GM11168 (cell line): ENCODE measurements at regions not wholly inside any gene's neighbourhood (a gene's known extent, or its start where the extent isn't known, plus 50 kb on each side); places are given as distances from the start of the nearest gene placed in this dataset.

Experiments used
- in situ Hi-C: fragments of 300-500 bp; cut with MboI; formaldehyde crosslinking; loops from one replicate; pipeline ENCODE4 v1.12.0; 2022; ENCODE audit warnings: low sequenced_read_pairs; ENCODE audit not compliant: unreplicated experiment

DNA sequence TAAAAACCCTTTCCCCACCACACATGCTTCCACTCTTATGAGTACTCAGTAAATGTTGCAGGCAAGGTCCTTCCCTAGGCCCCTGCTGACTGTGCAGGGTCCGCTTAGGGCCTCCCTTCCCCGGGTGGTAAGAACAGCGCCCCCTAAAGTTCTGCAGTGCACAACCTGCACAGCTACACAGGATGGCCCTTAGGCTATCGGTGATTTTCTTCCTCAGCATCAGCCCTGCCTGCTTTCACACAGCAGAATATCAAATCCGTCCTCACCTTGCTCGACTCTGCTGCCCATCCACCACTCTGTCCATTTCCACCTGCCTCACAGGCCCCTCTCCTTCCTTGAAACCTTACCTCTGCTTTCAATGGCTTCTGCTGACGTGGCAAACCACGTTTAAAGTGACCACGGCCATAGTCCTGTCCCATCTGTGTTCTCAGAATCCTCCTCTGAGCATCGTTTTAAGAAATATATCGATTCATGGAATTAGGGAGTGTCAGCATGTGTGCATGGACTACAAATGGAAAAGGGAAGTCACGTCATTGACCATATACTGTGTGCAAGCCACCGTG, 51.4 kb upstream of the TMEM132E start:
- in situ Hi-C loops = loop anchor here (25.0 kb wide), 1 partner anchor 584 kb away; the partner anchor contains the start of genes FNDC8 and RAD51D

DNA sequence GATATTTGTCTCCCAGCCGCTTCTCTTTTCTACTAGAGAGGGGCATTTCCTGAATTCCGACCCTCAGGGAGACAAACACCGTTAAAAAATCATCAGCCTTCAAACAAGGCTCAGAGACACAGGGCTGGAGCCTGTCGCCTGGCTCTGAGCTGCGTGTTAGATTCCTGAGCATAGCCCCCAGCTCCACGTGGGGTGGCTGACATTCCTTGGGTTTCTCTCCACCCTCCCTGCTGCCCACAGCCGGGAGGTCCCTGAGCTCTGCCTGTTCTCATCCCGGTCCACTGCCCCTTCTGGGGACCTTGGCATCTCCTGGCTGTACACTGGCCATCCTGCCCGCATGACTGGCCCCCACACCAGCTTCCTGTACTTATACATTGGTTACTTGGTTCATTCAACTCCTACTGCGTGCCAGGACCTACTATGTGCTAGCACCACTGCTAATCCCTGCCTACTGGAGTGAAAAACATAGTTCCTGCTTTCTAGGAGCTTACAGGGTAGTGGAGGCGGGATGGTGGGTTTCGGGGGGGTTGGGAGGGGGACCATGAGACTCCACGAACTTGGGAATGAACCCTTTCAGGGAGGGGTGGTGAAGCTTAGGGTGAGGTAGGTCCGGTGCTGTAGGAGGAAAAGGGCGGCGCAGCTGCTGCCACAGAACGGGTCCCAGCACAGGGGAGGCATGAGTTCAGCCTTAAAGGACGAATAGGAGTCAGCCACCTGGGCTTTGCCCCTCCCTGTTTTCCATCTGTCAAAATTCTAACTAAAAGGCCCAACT, 52.1 kb upstream of the TMEM132E start:
- in situ Hi-C loops = loop anchor here (25.0 kb wide), 1 partner anchor 585 kb away; the partner anchor contains the start of genes FNDC8 and RAD51D

DNA sequence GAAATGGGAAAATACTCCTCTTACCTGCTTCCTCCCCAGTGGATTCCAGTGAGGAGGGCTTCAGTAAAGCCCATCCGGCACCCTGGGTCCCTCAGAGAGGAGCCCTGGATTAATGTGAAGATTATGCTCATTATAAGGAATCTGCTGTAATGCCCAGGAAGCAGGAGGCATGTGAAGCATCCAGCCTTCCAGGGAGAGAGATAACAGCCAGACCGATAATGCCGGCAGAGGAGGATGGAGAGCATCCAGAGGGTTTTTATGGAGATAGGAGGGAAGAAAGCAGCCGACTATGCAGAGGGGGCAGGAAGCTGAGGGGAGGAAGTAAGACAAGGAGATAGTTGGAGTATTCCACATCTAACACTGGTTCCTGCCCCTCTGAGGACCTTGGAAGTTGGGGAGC, 53.7 kb upstream of the TMEM132E start:
- in situ Hi-C loops = loop anchor here (25.0 kb wide), 1 partner anchor 587 kb away; the partner anchor contains the start of genes FNDC8 and RAD51D

DNA sequence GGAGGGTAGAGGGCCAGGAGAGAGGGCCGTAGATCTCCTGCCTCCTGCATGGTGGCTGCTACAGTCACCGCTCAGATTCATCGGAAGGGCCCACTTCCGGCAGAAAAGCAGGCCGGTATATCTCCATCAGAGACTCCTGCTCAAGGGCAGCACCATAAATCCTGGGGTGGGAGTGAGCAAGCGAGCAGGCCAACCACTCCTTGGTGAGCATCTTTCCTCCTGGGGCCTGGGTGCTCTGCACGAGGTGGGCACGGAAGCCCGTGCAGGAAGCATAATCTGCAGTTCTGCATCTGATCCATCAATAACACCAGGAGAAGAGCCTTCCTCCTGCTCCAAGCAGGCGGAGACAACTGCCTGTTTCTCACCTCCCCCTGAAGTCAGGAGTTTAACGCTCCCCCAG, 57.4 kb upstream of the TMEM132E start:
- in situ Hi-C loops = no loop called here

DNA sequence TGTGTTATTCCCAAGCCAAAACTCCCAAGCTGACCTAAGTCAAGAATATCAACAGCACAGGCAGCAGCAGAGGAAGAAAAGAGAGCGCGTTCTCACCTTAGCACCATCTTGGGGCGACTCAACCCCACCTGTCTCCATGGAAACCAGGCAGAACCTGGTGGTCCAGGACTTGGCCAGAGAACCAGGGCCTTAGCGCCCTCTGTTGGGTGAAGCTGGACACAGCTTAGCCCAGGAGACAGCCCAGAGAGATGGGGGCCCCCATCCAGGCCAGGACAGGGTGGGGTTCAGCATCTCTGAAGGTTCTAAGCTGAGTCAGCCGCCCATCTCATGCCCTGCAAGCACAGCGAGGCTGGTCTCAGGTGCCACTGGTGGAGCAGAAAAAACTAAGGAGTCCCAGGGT, 60.1 kb upstream of the TMEM132E start:
- in situ Hi-C loops = no loop called here

DNA sequence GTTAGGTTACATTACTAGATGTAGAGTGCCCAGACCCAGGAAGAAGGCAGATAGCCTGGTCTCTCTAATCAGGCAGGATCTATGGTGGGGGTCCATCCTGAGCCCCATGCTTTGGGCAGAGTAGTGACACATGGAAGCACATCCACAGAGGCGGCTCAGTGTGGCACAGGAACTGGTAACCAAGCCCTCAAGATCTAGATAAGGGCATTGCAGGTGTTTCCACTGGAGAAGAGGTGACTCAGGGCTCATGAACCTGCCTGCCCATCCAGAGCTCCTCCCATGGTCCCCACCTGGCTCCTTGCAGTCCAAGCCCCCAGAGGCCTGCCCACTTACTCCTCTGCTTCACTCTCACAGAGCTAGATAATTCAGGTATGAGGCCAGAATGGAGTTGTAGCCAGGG, 62.0 kb upstream of the TMEM132E start:
- in situ Hi-C loops = no loop called here

DNA sequence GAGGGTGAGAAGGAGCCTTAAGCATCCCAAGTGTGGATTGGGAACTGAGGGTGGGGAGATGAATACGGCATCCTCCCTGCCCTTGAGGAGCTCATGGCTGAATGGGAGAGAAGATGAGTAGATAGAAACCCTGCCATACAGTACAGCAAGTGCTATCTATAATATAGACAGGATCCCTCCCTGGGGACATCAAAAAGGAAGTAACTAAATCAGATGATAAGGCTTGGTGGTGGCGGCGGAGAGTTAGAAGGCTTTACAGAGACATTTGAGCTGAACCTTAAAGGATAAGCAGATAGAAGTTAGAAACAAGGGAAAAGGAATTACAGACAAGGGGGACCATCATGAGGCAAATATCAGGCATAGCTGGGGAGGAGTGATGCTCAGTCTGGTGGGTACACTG, 67.5 kb upstream of the TMEM132E start:
- in situ Hi-C loops = no loop called here

DNA sequence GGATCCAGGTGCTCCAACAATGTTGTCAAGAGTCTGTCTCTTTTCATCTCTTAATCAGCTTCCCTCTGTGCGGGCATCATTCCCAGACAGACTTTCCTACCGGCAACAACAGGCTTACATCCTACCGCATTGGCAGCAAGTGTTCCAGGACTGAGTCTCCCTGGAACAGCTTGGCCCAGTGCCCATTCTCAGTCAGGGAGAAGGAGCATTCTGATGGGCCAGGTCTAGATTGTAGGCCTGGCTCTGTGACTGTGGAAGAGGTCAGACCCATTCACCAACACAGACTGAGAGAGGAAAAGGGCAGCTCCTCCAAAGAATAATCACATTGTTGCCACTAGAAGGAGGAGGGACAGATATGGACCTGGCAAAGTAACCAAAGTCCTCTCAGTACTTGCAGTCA, 68.1 kb upstream of the TMEM132E start:
- in situ Hi-C loops = no loop called here

DNA sequence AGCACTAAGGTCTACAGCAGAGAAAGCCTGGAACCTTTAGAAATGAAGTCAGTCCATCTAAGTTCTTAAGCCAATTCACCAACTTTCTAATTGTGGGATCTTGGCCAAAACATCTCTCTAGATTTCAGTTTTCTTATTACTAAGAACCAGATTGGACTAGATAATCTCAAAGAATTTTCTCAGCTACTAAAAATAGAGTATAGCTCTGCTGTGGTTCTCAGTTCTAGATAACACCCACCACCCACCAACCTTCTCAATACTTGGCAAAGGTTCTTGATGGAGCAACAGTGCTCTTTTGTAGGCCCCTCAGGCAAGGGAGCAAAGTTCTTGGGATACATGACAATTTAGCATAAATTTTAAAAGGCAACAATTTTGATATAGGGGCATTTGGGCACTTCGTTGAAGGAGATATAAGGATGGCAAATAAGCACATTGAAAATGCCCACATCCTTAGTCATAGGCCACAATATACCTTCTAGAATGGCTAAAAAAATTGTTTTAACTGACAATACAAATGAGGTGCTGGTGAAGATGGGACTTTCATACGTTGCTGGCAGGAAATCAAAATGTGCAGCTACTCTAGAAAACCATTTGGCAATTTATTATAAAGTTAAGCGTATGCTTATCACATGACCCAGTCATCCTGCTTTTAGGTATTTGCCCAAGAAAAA, 74.4 kb upstream of the TMEM132E start:
- in situ Hi-C loops = no loop called here

DNA sequence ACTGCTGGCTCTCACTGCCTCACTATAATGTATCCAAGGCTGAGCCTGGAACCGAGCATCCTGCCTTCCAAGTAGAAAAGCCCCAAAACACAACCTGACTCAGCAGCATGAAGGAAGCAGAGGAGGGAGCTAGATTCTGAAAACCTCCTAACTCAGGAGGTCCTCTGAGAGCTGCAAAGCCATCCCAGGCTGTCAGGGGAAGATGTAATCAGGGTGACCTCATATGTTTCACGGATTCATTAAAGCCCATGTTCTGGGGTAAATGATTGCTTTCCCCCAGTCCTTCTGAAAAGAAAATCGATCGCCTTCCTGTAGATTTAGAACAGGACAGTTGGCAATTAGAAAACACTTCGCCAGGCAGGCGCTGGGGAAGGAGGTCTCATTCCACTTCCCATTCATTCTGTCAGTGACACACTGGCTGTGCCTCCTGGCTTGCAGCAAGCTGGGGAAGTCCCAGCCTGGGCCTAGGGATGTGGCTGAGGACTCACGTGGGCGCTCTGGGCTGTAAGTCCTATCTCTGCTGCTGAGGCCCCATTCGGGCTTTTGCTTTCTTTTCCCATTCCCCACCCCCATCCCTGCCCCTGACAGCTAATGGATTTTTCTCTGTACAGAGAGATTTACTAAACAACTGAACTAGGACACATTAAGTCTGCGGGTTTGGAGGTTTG, 75.7 kb upstream of the TMEM132E start:
- in situ Hi-C loops = no loop called here

DNA sequence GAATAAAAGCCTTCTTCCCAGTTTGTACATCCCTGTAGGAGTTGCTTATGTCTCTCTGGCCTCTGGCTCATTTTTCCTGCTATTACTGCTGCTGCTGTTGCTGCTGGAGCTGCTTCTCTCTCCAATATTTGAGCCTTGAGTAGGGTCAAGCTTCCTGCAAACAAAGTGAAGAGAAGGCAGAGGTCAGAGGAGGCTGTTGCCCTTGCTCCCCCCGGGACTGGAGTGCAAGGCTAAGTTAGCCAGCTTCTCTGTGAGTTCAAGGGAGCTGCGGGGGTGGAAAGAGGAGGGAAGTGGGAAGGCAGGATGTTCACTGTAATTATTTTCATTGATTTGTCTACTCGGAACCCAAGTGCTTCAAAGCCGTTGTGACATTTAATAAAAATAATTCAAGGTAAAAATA, 77.0 kb upstream of the TMEM132E start:
- in situ Hi-C loops = no loop called here

DNA sequence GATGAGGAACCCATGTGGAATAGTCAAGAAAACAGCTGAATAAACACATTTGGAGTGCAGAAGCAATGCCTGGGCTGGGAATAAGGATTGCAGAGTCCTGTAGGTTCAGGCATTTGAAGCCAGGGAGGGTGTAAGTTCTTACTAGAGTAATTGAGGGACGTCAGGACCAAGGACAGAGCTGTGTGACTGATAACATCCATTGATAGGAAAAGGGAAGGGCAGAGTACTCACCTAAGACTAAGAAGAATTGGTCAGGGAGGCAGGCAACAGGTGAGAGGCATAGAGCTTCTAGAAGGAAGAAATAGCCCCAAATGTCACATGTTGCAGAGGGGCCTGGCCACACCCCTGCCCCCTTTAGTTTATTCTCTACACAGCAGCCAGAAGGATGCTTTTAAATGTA, 79.8 kb upstream of the TMEM132E start:
- in situ Hi-C loops = no loop called here

DNA sequence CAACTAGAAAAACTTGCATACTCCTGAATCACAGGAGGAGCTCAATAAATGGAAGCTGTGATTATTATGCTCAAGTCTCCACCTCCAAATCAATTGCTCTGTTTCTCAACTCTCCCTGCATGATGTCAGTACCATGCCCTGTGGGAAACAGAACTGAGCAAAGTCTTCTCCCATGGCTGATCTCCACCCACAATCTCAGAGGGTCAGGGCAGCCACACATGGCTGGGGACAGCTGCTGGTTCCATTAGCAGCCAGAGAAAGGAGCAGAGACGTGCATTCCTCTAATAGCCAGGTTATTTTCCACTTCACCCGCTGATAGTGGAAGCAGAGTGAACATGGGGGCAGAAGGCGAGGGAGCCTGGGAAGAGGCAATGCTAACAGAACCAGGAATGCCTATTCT, 85.5 kb upstream of the TMEM132E start:
- in situ Hi-C loops = no loop called here

DNA sequence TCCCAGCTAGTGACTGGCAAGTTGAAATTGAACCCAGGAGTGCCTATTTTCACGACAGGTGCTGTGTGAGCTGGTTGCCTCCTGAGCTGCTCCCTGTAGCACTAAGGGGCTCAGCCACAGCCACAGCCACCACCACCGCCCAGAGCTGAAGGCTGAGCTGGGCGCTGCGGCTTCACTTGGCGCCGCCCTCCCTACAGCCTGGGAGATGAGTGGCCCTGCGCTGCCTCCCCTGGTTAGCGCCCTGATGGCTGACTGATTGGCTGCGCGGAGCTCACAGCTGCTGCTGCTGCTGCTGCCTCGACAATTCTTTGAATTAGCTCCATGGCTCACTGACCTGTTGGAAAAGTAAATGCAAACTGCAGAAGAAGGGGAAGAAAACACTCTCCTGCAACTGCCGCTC, 91.8 kb upstream of the TMEM132E start:
- in situ Hi-C loops = no loop called here

DNA sequence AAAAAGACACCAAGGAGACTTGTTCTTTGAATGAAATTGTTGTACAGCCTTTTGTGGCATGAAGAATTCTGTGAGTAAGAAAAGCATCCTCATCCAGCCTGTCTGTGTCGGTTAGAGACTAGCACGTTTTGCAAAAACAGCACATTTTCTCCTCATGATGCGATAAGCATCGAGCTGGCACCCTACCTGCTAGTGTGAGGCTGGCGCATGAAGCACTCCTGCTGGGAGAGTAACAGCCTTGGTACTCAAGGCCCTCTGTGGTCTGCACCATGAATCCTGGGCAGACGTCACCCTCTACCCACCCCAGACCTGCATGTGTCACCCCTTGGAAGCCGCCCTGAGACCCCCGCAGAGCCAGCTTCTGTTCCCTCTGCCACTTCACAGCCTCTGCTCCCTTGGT, 92.6 kb upstream of the TMEM132E start:
- in situ Hi-C loops = no loop called here

DNA sequence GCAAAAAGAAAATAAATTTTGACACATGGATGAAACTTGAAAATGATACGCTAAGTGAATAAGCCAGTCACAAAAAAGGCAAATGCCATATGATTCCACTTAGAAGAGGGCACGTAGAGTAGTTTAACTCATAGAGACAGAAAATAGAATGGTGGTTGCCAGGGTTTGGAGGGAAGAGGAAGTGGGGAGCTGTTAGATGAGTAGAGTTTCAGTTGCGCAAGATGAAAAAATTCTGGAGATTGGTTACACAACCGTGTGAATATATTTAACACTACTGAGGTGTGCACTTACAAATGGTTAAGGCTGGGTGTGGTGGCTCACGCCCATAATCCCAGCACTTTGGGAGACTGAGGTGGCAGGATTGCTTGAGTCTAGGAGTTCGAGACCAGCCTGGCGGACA, 93.4 kb upstream of the TMEM132E start:
- in situ Hi-C loops = no loop called here

DNA sequence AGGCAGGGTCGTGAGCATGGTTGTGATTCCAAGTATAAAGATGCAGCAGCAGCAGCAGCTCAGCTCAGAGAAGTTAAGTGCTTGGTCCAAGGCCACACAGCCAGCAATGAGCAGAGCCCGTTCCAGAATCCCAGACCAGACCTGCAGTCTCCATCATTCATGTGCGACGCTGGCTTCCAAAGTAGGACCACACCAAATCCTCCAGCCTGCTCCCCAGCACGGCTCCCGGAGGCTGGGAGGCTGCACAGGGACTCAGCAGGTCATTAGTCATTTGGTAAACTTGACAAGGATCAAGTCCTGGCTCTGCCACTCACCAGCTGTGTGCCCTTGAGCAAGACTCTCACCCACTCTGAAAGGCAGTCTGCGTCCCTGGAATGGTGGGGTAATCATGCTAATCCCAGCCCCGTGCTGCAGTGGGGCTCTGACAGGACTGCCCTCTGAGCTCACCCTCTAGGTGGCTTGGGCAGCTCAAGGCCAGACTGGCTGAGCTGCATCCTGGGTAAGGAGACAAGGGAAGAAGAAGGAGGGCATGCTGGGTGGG, 95.1 kb upstream of the TMEM132E start:
- in situ Hi-C loops = no loop called here

DNA sequence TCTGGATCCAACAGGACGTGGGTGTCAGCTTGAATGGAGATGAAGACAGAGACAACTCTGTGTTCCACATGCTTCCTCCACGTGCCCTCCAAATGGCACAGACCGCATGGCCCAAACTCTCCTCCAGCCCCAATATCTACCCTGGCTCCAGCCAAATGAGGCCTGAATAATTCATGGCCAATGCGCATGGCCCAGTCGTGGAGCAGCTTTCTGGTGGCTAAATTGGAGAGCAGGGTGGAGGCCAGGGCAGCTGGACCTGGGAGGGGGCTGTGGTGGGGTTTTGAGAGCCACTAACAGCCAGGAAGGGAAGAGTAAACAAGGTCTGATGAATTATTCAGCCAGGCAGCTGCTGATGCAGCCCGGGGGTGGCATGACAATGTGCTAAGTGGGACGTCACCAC, 96.7 kb upstream of the TMEM132E start:
- in situ Hi-C loops = no loop called here

DNA sequence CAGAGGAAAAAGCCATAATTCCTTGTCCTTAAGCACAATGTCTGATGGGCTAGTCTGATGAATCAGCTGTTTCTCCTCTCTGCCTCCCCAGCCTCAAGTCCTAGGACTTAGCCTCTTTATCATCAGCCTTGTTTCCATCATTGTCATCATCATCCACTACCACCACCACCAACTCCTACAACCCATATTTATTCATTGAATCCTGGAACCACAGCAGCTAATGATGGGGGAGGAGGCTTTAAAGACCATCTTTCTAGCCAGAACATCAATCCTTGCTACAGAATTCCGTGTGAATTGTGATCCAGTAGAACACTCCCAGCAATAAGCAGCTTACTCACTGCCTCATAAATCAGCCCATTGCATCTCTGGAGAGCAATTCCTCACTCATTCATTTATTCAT, 97.6 kb upstream of the TMEM132E start:
- in situ Hi-C loops = no loop called here

DNA sequence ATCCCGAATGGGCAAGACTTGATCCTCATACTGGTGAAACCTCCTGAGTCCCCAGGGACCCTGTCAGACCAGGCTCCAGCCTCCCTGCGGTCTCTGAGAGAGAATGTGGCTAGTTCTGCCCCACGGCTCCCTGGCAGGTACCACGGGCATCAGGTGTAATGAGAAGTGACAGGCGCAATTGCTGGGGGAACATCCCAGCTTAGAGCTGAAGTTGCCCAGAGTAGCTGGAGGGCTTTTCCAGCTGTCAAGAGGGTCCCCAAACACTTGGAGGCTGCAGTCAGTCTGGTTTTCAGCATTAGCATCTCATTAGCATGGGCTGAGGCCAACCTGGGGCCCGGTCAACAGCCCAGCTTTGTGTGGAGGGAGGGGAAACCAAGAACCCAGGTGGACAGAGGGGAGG, 100.0 kb upstream of the TMEM132E start:
- in situ Hi-C loops = no loop called here

DNA sequence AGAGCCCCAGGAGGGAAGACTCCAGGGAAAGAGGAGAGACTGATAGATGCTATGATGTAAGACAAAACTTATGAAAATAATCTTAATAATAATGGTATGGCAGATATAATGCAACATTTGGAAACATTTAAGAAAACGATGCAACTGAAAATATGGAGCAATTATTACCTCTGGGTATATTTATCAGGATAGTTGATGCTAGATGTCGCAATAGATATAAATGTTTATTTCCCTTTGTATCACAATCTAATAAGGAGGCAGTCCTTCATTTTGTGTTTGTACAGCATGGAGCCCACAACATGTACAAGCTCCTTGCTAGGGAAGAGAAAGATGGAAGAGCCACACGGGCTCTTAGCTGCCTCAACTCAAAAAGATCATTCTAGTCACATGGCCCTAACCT, 101.1 kb upstream of the TMEM132E start:
- in situ Hi-C loops = no loop called here
